Ovary (tissue), 3 donors: ENCODE measurements at regions not wholly inside any gene's neighbourhood (a gene's known extent, or its start where the extent isn't known, plus 50 kb on each side); places are given as distances from the start of the nearest gene placed in this dataset.
"Not testable (repeated sequence)": the region's sequence is repeated elsewhere in the genome, so short reads cannot be mapped to it uniquely, and the experiment has no call there.

Experiments
- POLR2A ChIP-seq: fragments of 450-650 bp; IDR thresholded peaks from one replicate; pipeline ENCODE4 v1.6.1; 2017; ENCODE audit warnings: antibody characterized with exemption, mild to moderate bottlenecking, moderate library complexity
- TF ChIP-seq, protein P1 (sequence below), 3 donors: fragments of 450-650 bp in 2 of 3; fragments of 200-600 bp in 1 of 3; IDR thresholded peaks; one replicate each; pipeline versions ENCODE4 v1.5.1 to v1.8.0; 2016 to 2022; ENCODE audit warnings: antibody characterized with exemption in 3 of 3, mild to moderate bottlenecking in 1 of 3
- donor health status: DM: no; HTN: no; CAD: no.

DNA sequence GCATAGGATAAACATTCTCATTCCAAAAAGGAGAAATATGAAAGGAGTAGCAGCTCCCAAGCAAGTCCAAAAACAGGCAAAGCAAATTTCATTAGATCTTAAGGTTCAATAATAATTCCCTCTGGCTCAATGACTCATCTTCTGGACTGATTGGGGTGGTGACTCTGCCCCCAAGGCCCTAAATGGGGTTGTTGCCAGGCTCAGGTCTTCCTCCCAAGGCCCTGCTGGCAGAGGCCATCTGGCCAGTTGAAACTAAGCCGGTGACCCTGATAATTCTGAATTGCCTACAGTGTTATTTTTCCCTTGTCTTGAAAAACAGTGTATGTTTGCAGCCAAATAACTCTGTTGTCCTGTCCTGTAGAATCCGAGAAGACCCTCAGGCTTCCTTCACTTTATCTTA is 484.7 kb upstream of the ZNF337 start:
- not testable (repeated sequence) for TF ChIP-seq POLR2A
- TF ChIP-seq, protein P1, sequence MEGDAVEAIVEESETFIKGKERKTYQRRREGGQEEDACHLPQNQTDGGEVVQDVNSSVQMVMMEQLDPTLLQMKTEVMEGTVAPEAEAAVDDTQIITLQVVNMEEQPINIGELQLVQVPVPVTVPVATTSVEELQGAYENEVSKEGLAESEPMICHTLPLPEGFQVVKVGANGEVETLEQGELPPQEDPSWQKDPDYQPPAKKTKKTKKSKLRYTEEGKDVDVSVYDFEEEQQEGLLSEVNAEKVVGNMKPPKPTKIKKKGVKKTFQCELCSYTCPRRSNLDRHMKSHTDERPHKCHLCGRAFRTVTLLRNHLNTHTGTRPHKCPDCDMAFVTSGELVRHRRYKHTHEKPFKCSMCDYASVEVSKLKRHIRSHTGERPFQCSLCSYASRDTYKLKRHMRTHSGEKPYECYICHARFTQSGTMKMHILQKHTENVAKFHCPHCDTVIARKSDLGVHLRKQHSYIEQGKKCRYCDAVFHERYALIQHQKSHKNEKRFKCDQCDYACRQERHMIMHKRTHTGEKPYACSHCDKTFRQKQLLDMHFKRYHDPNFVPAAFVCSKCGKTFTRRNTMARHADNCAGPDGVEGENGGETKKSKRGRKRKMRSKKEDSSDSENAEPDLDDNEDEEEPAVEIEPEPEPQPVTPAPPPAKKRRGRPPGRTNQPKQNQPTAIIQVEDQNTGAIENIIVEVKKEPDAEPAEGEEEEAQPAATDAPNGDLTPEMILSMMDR (IDR thresholded peaks at IDR 0.05): not testable (repeated sequence)
